Uterus (tissue), 2 donors: ENCODE measurements at regions not wholly inside any gene's neighbourhood (a gene's known extent, or its start where the extent isn't known, plus 50 kb on each side); places are given as distances from the start of the nearest gene placed in this dataset.
A peak's percentile ranks its signal among the peaks of the same experiment; 100 is the strongest.

ENCODE experiments used
- POLR2A ChIP-seq, 2 donors: fragments of 450-650 bp; IDR thresholded peaks; one replicate each; pipeline ENCODE4 v1.6.1; 2016; ENCODE audit warnings: antibody characterized with exemption in 2 of 2, mild to moderate bottlenecking in 1 of 2, moderate library complexity in 1 of 2
- TF ChIP-seq, protein P1 (sequence below), 4 experiments: fragments of 200-600 bp in 2 of 4; fragments of 450-650 bp in 2 of 4; sonication (generic) in 2 of 4; IDR thresholded peaks; one replicate each; pipeline ENCODE4 v1.5.1; 2016 to 2019; ENCODE audit warnings: antibody characterized with exemption in 4 of 4, mild to moderate bottlenecking in 2 of 4, moderate library complexity in 1 of 4

DNA sequence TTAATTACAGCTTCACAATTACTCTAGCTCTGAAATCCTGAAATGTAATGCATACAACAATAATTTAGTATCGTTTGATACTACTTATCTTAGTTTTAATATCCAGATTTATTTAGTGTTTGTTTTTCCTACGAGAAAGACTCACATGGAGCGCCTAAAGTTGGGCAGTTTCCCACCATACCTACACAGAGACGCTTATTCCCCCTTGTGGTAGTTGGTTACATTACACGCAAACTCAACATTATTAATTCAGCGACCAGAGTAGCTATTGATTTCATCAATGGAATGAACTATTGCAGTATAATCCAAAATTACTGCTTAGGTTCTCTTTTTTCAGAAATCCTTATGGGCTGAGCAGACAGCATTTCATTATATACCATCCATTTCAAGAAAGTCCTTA, 164.0 kb upstream of the REG3G start:
- TF ChIP-seq, protein P1, sequence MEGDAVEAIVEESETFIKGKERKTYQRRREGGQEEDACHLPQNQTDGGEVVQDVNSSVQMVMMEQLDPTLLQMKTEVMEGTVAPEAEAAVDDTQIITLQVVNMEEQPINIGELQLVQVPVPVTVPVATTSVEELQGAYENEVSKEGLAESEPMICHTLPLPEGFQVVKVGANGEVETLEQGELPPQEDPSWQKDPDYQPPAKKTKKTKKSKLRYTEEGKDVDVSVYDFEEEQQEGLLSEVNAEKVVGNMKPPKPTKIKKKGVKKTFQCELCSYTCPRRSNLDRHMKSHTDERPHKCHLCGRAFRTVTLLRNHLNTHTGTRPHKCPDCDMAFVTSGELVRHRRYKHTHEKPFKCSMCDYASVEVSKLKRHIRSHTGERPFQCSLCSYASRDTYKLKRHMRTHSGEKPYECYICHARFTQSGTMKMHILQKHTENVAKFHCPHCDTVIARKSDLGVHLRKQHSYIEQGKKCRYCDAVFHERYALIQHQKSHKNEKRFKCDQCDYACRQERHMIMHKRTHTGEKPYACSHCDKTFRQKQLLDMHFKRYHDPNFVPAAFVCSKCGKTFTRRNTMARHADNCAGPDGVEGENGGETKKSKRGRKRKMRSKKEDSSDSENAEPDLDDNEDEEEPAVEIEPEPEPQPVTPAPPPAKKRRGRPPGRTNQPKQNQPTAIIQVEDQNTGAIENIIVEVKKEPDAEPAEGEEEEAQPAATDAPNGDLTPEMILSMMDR (IDR thresholded peaks at IDR 0.05), result peak in 2 of 4 experiments; percentile 24 to 33
- no peak for TF ChIP-seq POLR2A (IDR thresholded peaks at IDR 0.05)
